CD4-positive, alpha-beta memory T cell (primary cell): ENCODE measurements at regions not wholly inside any gene's neighbourhood (a gene's known extent, or its start where the extent isn't known, plus 50 kb on each side); places are given as distances from the start of the nearest gene placed in this dataset.
A peak's percentile ranks its signal among the peaks of the same experiment; 100 is the strongest.

Experiments
- CTCF ChIA-PET: fragments of 350-600 bp; sonication (Branson Sonifier 250); formaldehyde crosslinking; loops from one replicate; lab custom pipeline; 2021; ENCODE audit warnings: inconsistent platforms; ENCODE audit not compliant: partially characterized antibody; lab: Charles Lee
- POLR2A ChIA-PET: fragments of 350-600 bp; sonication (Branson Sonifier 250); formaldehyde crosslinking; loops from one replicate; lab custom pipeline; 2021; ENCODE audit not compliant: partially characterized antibody; lab: Charles Lee
- DNase-seq, 5 donors: peaks; one replicate each; pipeline versions ENCODE4 v3.0.0 to v3.0.0-alpha.2; 2020 to 2022; ENCODE audit warnings: mixed read lengths in 1 of 5
- H3K27ac ChIP-seq: one replicate; pipeline ENCODE4 v1.7.0; 2013; ENCODE audit warnings: low read depth, low read length
- H3K27me3 ChIP-seq: 2 replicates; pipeline ENCODE4 v1.7.0; 2013; ENCODE audit warnings: mild to moderate bottlenecking, low read length, moderate library complexity; ENCODE audit not compliant: insufficient read depth
- H3K36me3 ChIP-seq: 2 replicates; pipeline ENCODE4 v1.7.0; 2013; ENCODE audit warnings: mild to moderate bottlenecking, low read length, moderate library complexity; ENCODE audit not compliant: insufficient read depth
- H3K4me1 ChIP-seq: 2 replicates; pipeline ENCODE4 v1.7.0; 2013; ENCODE audit warnings: mild to moderate bottlenecking, low read length, moderate library complexity; ENCODE audit not compliant: insufficient read depth
- H3K4me3 ChIP-seq, 2 donors: one replicate each; pipeline ENCODE4 v1.7.0; 2013; ENCODE audit warnings: low read length in 2 of 2, mild to moderate bottlenecking in 1 of 2
- H3K9me3 ChIP-seq, 2 donors: one replicate each; pipeline ENCODE4 v1.7.0; 2013; ENCODE audit warnings: low read length in 2 of 2, control low read depth in 1 of 2; ENCODE audit not compliant: control insufficient read depth in 1 of 2
- H3K27ac Mint-ChIP-seq, 7 donors: one replicate each; pipeline ENCODE4 v1.8.0; 2020 to 2021; ENCODE audit warnings: mixed read lengths in 7 of 7, mild to moderate bottlenecking in 6 of 7, inconsistent platforms in 3 of 7, moderate library complexity in 3 of 7
- H3K27me3 Mint-ChIP-seq, 2 donors: one replicate each; pipeline ENCODE4 v1.8.0; 2020 to 2021; ENCODE audit warnings: mixed read lengths in 2 of 2
- H3K36me3 Mint-ChIP-seq, 2 donors: one replicate each; pipeline ENCODE4 v1.8.0; 2020 to 2021; ENCODE audit warnings: mixed read lengths in 2 of 2, inconsistent platforms in 1 of 2, mild to moderate bottlenecking in 1 of 2
- H3K4me1 Mint-ChIP-seq, 4 donors: one replicate each; pipeline ENCODE4 v1.8.0; 2020 to 2021; ENCODE audit warnings: mixed read lengths in 4 of 4, mild to moderate bottlenecking in 1 of 4
- H3K4me3 Mint-ChIP-seq, 8 donors: one replicate each; pipeline ENCODE4 v1.8.0; 2020 to 2021; ENCODE audit warnings: mixed read lengths in 8 of 8, mild to moderate bottlenecking in 7 of 8, moderate library complexity in 6 of 8, inconsistent platforms in 3 of 8
- H3K9me3 Mint-ChIP-seq, 8 donors: one replicate each; pipeline ENCODE4 v1.8.0; 2020 to 2021; ENCODE audit warnings: mixed read lengths in 8 of 8, mild to moderate bottlenecking in 5 of 8, inconsistent platforms in 3 of 8, moderate library complexity in 1 of 8
- intact Hi-C: fragments of 100-400 bp; cut with micrococcal nuclease; formaldehyde crosslinking; loops from one replicate; pipeline ENCODE4 v1.15.1; 2023

DNA sequence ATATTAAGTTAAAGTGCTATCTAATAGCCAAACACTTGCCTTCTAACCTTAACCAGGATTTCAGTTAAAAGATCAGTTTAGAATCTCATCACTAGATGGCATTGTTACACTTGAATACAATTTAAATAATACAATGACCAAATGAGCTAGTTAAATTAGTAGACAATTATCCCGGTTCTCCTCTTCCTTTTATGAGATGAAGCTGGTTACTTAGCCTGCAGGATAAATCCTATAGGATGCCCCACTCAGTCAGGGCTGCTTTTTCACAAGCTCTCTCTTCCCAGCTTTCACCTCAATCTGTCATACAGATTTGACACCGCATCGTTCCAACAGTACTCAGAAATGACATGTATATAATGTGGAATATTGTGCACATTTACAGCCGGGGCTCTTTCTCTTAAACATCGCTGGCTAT lies 678.8 kb downstream of the KCNJ3 start:
- intact Hi-C loops = loop anchor here (1.0 to 5.0 kb wide), 3 partner anchors 1212 to 1680 kb away; no protein-coding TSS in a partner anchor
- no peak overlapping the region for H3K4me3 Mint-ChIP-seq
- CTCF ChIA-PET = interaction anchor here (1.0 to 3.0 kb wide), 3 partner anchors 1212 to 1816 kb away, joined by 4 to 23 read pairs (median 5); no protein-coding TSS in a partner anchor
- no peak overlapping the region for H3K27ac Mint-ChIP-seq
- H3K4me1 Mint-ChIP-seq = peaks cover 0 to 2% (median 1%) of the 10 kb centered on the region in 4 donors
- no peaks in the 10 kb centered on the region for H3K27me3 Mint-ChIP-seq
- H3K4me1 ChIP-seq = no peaks in the 10 kb centered on the region
- no peaks in the 10 kb centered on the region for H3K9me3 Mint-ChIP-seq
- DNase-seq = peak in 1 of 5 donors; percentile 3
- no peak overlapping the region for H3K27ac ChIP-seq
- no peaks in the 10 kb centered on the region for H3K36me3 ChIP-seq
- no peaks in the 10 kb centered on the region for H3K9me3 ChIP-seq
- no peaks in the 10 kb centered on the region for H3K36me3 Mint-ChIP-seq
- no peaks in the 10 kb centered on the region for H3K27me3 ChIP-seq
- no peak overlapping the region for H3K4me3 ChIP-seq
- POLR2A ChIA-PET = interaction anchor here (1.0 kb wide), 1 partner anchor 958 kb away, joined by 3 read pairs; no protein-coding TSS in a partner anchor

DNA sequence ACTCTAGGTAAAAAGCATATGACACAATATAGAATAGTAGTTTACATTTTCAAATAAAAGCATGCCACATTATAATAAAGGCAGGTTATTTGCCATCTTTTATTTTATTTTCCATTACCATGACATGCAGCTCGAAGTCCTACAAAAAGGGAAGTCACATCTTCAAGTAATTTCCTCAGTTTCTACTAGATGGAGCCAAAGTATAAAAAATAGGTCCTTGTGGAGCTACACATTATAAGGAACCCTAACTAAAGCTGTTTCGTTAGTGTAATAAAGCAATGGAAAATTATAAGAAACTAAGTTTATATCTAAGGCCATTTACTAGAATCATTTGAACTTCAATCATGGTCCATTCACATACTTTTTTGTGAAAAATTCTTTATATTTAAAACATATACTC lies 674.5 kb downstream of the KCNJ3 start:
- Mint-ChIP-seq H3K27me3 (no peaks in the 10 kb centered on the region), H3K27ac (no peak overlapping the region), H3K9me3 (no peaks in the 10 kb centered on the region), H3K4me1 (no peaks in the 10 kb centered on the region), H3K4me3 (no peak overlapping the region), H3K36me3 (no peaks in the 10 kb centered on the region)
- Histone ChIP-seq H3K9me3 (no peaks in the 10 kb centered on the region), H3K36me3 (no peaks in the 10 kb centered on the region), H3K27ac (no peak overlapping the region), H3K27me3 (no peaks in the 10 kb centered on the region), H3K4me1 (no peaks in the 10 kb centered on the region), H3K4me3 (no peak overlapping the region)
- ChIA-PET POLR2A (no interaction called here), CTCF (interaction anchor here (1.3 to 1.4 kb wide), 2 partner anchors 1216 to 1820 kb away, joined by 4 read pairs; no protein-coding TSS in a partner anchor)
- no peak for DNase-seq
- intact Hi-C loops = no loop called here

DNA sequence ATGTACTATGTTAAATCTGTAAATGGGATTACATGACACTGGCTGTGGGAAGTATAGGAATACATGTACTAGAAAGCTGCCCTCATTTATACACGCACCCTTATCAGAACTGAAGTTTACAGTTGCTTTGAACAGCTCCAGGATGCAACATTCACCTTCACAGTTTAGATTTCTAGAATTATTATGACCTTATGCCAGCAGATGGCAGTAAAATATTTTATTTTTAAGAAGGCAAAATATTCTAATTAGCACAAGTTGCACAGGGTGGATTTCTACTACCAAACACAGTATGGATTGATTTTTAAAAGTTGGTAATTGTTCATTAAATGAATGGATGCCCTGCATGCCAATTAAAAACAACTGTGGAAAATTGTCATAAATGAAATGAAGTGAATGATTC lies 670.4 kb downstream of the KCNJ3 start:
- H3K9me3 ChIP-seq = no peaks in the 10 kb centered on the region
- CTCF ChIA-PET = interaction anchor here (0.9 to 2.3 kb wide), 4 partner anchors 40 to 1824 kb away, joined by 3 to 5 read pairs (median 4); no protein-coding TSS in a partner anchor
- no peaks in the 10 kb centered on the region for H3K4me1 Mint-ChIP-seq
- POLR2A ChIA-PET = no interaction called here
- H3K36me3 Mint-ChIP-seq = no peaks in the 10 kb centered on the region
- intact Hi-C loops = loop anchor here (1.0 to 2.0 kb wide), 2 partner anchors 1220 to 1524 kb away; no protein-coding TSS in a partner anchor
- no peaks in the 10 kb centered on the region for H3K27me3 Mint-ChIP-seq
- peak in 2 of 5 donors; percentile 3 to 11 for DNase-seq
- no peaks in the 10 kb centered on the region for H3K36me3 ChIP-seq
- H3K9me3 Mint-ChIP-seq = no peaks in the 10 kb centered on the region
- H3K4me3 Mint-ChIP-seq = no peak overlapping the region
- H3K27me3 ChIP-seq = no peaks in the 10 kb centered on the region
- no peaks in the 10 kb centered on the region for H3K4me1 ChIP-seq
- H3K27ac Mint-ChIP-seq = no peak overlapping the region
- H3K4me3 ChIP-seq = no peak overlapping the region
- no peak overlapping the region for H3K27ac ChIP-seq

DNA sequence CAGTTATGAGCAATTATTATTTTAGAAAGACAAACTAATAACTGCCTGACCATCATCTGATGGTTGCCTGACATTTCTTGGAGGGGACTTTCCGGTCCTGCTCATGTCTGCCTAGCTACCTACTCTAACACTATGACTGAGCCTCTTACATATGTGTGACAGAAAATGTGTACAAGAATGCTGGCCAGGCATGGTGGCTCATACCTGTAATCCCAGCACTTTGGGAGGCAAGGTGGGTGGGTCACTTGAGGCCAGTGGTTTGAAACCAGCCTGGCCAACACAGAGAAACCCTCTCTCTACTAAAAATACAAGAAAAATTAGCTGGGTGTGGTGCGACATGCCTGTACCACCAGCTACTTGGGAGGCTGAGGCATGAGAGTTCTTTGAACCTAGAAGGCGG lies 666.3 kb downstream of the KCNJ3 start:
- H3K36me3 ChIP-seq = no peaks in the 10 kb centered on the region
- intact Hi-C loops = no loop called here
- H3K9me3 ChIP-seq = no peaks in the 10 kb centered on the region
- no peaks in the 10 kb centered on the region for H3K4me1 Mint-ChIP-seq
- H3K36me3 Mint-ChIP-seq = no peaks in the 10 kb centered on the region
- H3K9me3 Mint-ChIP-seq = peaks cover 0 to 5% (median 0%) of the 10 kb centered on the region in 8 donors
- H3K27ac Mint-ChIP-seq = no peak overlapping the region
- no peaks in the 10 kb centered on the region for H3K27me3 Mint-ChIP-seq
- no peak overlapping the region for H3K4me3 ChIP-seq
- H3K4me3 Mint-ChIP-seq = no peak overlapping the region
- H3K27ac ChIP-seq = no peak overlapping the region
- ChIA-PET CTCF (no interaction called here), POLR2A (no interaction called here)
- DNase-seq = peak in 1 of 5 donors; percentile 0
- no peaks in the 10 kb centered on the region for H3K27me3 ChIP-seq
- H3K4me1 ChIP-seq = no peaks in the 10 kb centered on the region

DNA sequence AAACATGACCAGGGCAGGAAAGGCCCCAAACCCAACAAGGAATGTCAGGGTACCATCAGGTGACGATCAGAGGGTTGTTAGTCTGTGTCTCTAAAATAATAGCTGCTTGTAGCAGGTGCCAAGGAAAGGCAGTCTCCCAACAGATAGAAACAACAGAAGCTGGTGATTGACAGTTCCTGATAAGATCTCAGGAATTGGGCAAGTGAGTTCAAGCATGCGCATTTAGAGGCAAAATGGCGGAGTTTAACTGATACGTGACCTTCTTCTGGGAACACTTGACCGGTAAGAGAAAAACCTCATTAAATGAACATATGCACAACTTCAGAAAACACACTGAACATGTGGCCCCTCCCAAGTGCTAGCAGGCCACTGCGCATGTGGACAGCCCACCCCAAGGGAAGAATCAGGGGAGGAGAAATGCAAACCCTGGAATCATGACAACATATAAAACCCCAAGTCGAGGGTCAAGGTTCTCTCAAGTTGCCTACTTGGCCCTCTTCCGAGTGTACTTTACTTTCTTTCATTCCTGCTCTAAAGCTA lies 664.9 kb downstream of the KCNJ3 start:
- H3K27ac Mint-ChIP-seq = no peak overlapping the region

DNA sequence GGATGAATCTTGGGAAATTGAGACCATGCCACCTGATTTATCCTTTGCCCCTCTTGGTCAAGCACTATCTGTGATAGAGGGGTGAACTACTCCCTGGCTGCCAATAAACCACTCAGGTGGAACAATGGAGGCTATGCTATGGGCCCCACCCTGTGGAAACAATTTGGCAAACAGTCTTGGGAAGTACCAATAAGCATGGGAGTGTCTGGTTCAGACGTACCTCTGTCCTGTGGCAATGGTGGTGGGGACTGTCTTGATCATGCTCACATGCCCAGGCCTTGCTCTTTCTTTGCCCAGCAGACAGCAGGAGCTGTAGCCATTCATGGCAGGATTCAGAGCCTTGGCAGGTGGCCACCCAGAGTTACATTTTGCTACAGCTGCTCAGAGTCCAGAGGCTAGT lies 658.7 kb downstream of the KCNJ3 start:
- CTCF ChIA-PET = no interaction called here
- POLR2A ChIA-PET = no interaction called here
- no peak overlapping the region for H3K27ac ChIP-seq
- intact Hi-C loops = no loop called here
- H3K36me3 Mint-ChIP-seq = no peaks in the 10 kb centered on the region
- no peaks in the 10 kb centered on the region for H3K36me3 ChIP-seq
- no peaks in the 10 kb centered on the region for H3K9me3 ChIP-seq
- H3K27me3 ChIP-seq = no peaks in the 10 kb centered on the region
- no peak overlapping the region for H3K27ac Mint-ChIP-seq
- H3K4me3 Mint-ChIP-seq = no peak overlapping the region
- no peaks in the 10 kb centered on the region for H3K4me1 ChIP-seq
- peaks cover 0 to 2% of the 10 kb centered on the region in 2 donors for H3K27me3 Mint-ChIP-seq
- peaks cover 0 to 12% (median 7%) of the 10 kb centered on the region in 8 donors for H3K9me3 Mint-ChIP-seq
- DNase-seq = no peak
- H3K4me3 ChIP-seq = no peak overlapping the region
- no peaks in the 10 kb centered on the region for H3K4me1 Mint-ChIP-seq

More for the DNA sequence above, 664.9 kb downstream of the KCNJ3 start:
- Mint-ChIP-seq H3K4me3 (no peak overlapping the region), H3K4me1 (no peaks in the 10 kb centered on the region), H3K27me3 (no peaks in the 10 kb centered on the region), H3K9me3 (peaks cover 0 to 5% (median 2%) of the 10 kb centered on the region in 8 donors), H3K36me3 (no peaks in the 10 kb centered on the region)
- intact Hi-C loops = no loop called here
- CTCF ChIA-PET = no interaction called here
- POLR2A ChIA-PET = no interaction called here
- no peaks in the 10 kb centered on the region for H3K27me3 ChIP-seq
- no peak overlapping the region for H3K27ac ChIP-seq
- H3K9me3 ChIP-seq = no peaks in the 10 kb centered on the region
- DNase-seq = peak in 1 of 5 donors; percentile 18
- H3K4me3 ChIP-seq = no peak overlapping the region
- no peaks in the 10 kb centered on the region for H3K4me1 ChIP-seq
- no peaks in the 10 kb centered on the region for H3K36me3 ChIP-seq

DNA sequence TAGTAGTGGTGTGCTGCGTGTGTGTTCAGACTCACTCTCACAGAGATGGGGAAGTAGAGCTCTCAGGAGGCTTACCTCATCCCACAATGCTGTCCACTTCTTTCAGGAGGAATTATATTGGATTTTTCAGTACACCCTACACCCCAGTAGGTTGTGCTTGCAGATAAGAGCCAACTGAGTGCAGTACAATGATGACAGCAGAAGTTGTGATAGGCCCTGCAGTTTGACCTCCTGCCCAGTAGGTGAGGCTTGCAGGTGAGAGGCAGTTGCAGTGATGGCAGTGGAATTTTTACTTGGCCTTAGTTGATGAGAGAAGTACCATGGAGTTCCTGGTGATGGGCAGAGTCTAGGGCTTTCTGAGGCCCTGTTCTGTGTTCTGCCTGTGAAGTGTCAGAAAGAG lies 657.8 kb downstream of the KCNJ3 start:
- no peaks in the 10 kb centered on the region for H3K9me3 ChIP-seq
- H3K4me1 ChIP-seq = no peaks in the 10 kb centered on the region
- DNase-seq = no peak
- H3K27ac Mint-ChIP-seq = no peak overlapping the region
- H3K27me3 ChIP-seq = no peaks in the 10 kb centered on the region
- intact Hi-C loops = no loop called here
- no peak overlapping the region for H3K4me3 ChIP-seq
- H3K4me1 Mint-ChIP-seq = no peaks in the 10 kb centered on the region
- peaks cover 0 to 12% (median 7%) of the 10 kb centered on the region in 8 donors for H3K9me3 Mint-ChIP-seq
- peaks cover 0 to 2% of the 10 kb centered on the region in 2 donors for H3K27me3 Mint-ChIP-seq
- ChIA-PET CTCF (no interaction called here), POLR2A (no interaction called here)
- no peak overlapping the region for H3K27ac ChIP-seq
- H3K36me3 ChIP-seq = no peaks in the 10 kb centered on the region
- no peak overlapping the region for H3K4me3 Mint-ChIP-seq
- no peaks in the 10 kb centered on the region for H3K36me3 Mint-ChIP-seq
